K562 (cell line): ENCODE measurements at regions not wholly inside any gene's neighbourhood (a gene's known extent, or its start where the extent isn't known, plus 50 kb on each side); places are given as distances from the start of the nearest gene placed in this dataset.
A peak's percentile ranks its signal among the peaks of the same experiment; 100 is the strongest.

Source experiments
- ATAC-seq: fragments of 200-7000 bp; cut with Tn5 transposase; 3 replicates; pipeline ENCODE4 v1.9.1; 2020; ENCODE audit warnings: moderate library complexity
- BruUV-seq: library from RNA; stranded (reverse); fragments of 400-500 nt; replicated peaks from 2 replicates; lab custom pipeline; 2021; lab: Mats Ljungman, UMichigan
- CTCF ChIA-PET: fragments of 300-600 bp; formaldehyde crosslinking; extraction: SDS; loops from one replicate; lab custom pipeline; 2021; ENCODE audit warnings: low intra/inter-chr PET ratio; lab: Yijun Ruan, JAX
- POLR2A ChIA-PET: fragments of 300-600, 350-650 bp; sonication (Branson Sonifier 250); formaldehyde crosslinking; extraction: SDS; loops from one replicate; lab custom pipeline; 2021; ENCODE audit warnings: antibody characterized with exemption, inconsistent platforms; lab: Yijun Ruan, JAX
- DNase-seq, 4 experiments: peaks; one replicate each; pipeline versions ENCODE4 v3.0.0 to v3.0.0-alpha.2; 2011 to 2018; ENCODE audit warnings: low spot score in 3 of 4, mixed read lengths in 3 of 4; ENCODE audit errors: extremely low read depth in 1 of 4
- FAIRE-seq: peaks from 2 replicates; lab custom pipeline; 2011; peaks lifted over from hg19 to GRCh38; lab: Jason Lieb, UNC
- H2AFZ ChIP-seq: 2 replicates; pipeline ENCODE4 v1.6.0; 2011; ENCODE audit warnings: low read depth, low read length, control low read depth, inconsistent platforms
- H3K27ac ChIP-seq: fragments of 200-600 bp; 3 replicates; pipeline ENCODE4 v1.8.0; 2011; ENCODE audit warnings: low read depth, mild to moderate bottlenecking, control low read depth, inconsistent platforms, low read length, moderate library complexity, mixed read lengths; ENCODE audit errors: extremely low read depth
- H3K27me3 ChIP-seq, 2 experiments: fragments of 300-600 bp in 1 of 2; 2 replicates in 1 of 2; 3 replicates in 1 of 2; pipeline versions ENCODE4 v1.6.0 to v1.8.0; 2011; ENCODE audit warnings: inconsistent platforms in 2 of 2, low read length in 2 of 2, mild to moderate bottlenecking in 1 of 2, mixed read lengths in 1 of 2, moderate library complexity in 1 of 2; ENCODE audit not compliant: control insufficient read depth in 2 of 2, insufficient read depth in 2 of 2
- H3K36me3 ChIP-seq: fragments of 300-600 bp; 3 replicates; pipeline ENCODE4 v1.8.0; 2011; ENCODE audit warnings: mild to moderate bottlenecking, low read length, inconsistent platforms; ENCODE audit not compliant: control insufficient read depth, insufficient read depth
- H3K4me1 ChIP-seq, 2 experiments: fragments of 200-600 bp in 1 of 2; replicated peaks in 1 of 2; 2 replicates in 1 of 2; 3 replicates in 1 of 2; pipeline versions ENCODE4 v1.5.1 to v1.8.0; 2011; ENCODE audit warnings: inconsistent platforms in 2 of 2, low read length in 2 of 2, mild to moderate bottlenecking in 1 of 2, mixed read lengths in 1 of 2, moderate library complexity in 1 of 2; ENCODE audit not compliant: control insufficient read depth in 2 of 2, insufficient read depth in 2 of 2
- H3K4me2 ChIP-seq: 2 replicates; pipeline ENCODE4 v1.6.1; 2011; ENCODE audit warnings: low read length, control low read depth, inconsistent platforms, mixed read lengths; ENCODE audit not compliant: insufficient read depth
- H3K4me3 ChIP-seq: fragments of 200-600 bp; sonication (generic), shearing (Covaris generic); 2 replicates; pipeline ENCODE4 v1.5.1; 2016; ENCODE audit warnings: control low read depth, inconsistent platforms
- H3K79me2 ChIP-seq: fragments of 200-600 bp; 3 replicates; pipeline ENCODE4 v1.8.0; 2011; ENCODE audit warnings: low read length, inconsistent platforms; ENCODE audit not compliant: control insufficient read depth, insufficient read depth
- H3K9ac ChIP-seq, 2 experiments: 2 replicates each; pipeline versions ENCODE4 v1.6.0 to v1.6.1; 2011; ENCODE audit warnings: low read depth in 2 of 2, low read length in 2 of 2, control low read depth in 1 of 2, inconsistent platforms in 1 of 2, mild to moderate bottlenecking in 1 of 2, mixed read lengths in 1 of 2; ENCODE audit not compliant: insufficient read depth in 1 of 2
- H3K9me1 ChIP-seq: one replicate; pipeline ENCODE4 v1.6.0; 2011; ENCODE audit warnings: inconsistent platforms, mild to moderate bottlenecking, low read length, moderate library complexity; ENCODE audit not compliant: control insufficient read depth, insufficient read depth
- H3K9me3 ChIP-seq: replicated peaks from 2 replicates; pipeline ENCODE4 v1.5.1; 2011; ENCODE audit warnings: low read depth, low read length, inconsistent platforms; ENCODE audit not compliant: control insufficient read depth, insufficient read depth
- H4K20me1 ChIP-seq: replicated peaks from 2 replicates; pipeline ENCODE4 v1.6.1; 2011; ENCODE audit warnings: low read length, inconsistent platforms, mixed read lengths; ENCODE audit not compliant: control insufficient read depth, insufficient read depth
- BRD9 ChIP-seq: fragments of 450-650 bp; IDR thresholded peaks from 2 replicates; pipeline ENCODE4 v1.6.1; 2018; ENCODE audit warnings: low read depth; ENCODE audit not compliant: partially characterized antibody
- CCNT2 ChIP-seq: IDR thresholded peaks from 2 replicates; pipeline ENCODE4 v1.6.1; 2011; ENCODE audit warnings: borderline replicate concordance, low read depth, mild to moderate bottlenecking, moderate library complexity, mixed read lengths, low read length; ENCODE audit not compliant: insufficient read length; ENCODE audit errors: extremely low read depth
- CLOCK ChIP-seq: fragments of 250-450 bp; sonication (Bioruptor Pico); IDR thresholded peaks from 2 replicates; pipeline ENCODE4 v1.4.0; 2020; ENCODE audit warnings: mild to moderate bottlenecking, moderate library complexity, borderline replicate concordance
- EHMT2 ChIP-seq: fragments of 450-650 bp; IDR thresholded peaks from 2 replicates; pipeline ENCODE4 v1.6.1; 2018; ENCODE audit warnings: antibody characterized with exemption
- GABPA ChIP-seq: fragments of 200-800 bp; sonication (Bioruptor generic); conservative IDR thresholded peaks from 2 replicates; pipeline ENCODE4 v1.6.1; 2016; ENCODE audit warnings: low read depth, missing genetic modification characterization, missing compliant biosample characterization
- MTA1 ChIP-seq: fragments of 450-650 bp; IDR thresholded peaks from 2 replicates; pipeline ENCODE4 v1.6.1; 2017; ENCODE audit warnings: borderline replicate concordance
- SIRT6 ChIP-seq: IDR thresholded peaks from one replicate; pipeline ENCODE4 v1.6.1; 2012; ENCODE audit warnings: low read depth, mild to moderate bottlenecking, control low read depth, inconsistent platforms, low read length, moderate library complexity
- SMARCC2 ChIP-seq: fragments of 450-650 bp; IDR thresholded peaks from 2 replicates; pipeline ENCODE4 v1.6.1; 2017; ENCODE audit warnings: antibody characterized with exemption, moderate library complexity, mild to moderate bottlenecking, low read depth
- ZBTB40 ChIP-seq, 2 experiments: fragments of 450-650 bp in 1 of 2; sonication (generic) in 1 of 2; formaldehyde crosslinking in 1 of 2; IDR thresholded peaks; 2 replicates each; pipeline versions ENCODE4 v1.7.1 to v1.9.0; 2016 to 2022; ENCODE audit warnings: inconsistent platforms in 1 of 2, mild to moderate bottlenecking in 1 of 2, missing genetic modification reagents in 1 of 2
- WGBS: fragments of 100-300 bp; shearing (Covaris generic); methylation state at CpG from one replicate; pipeline ENCODE4 v1.1.6; 2016; ENCODE audit warnings: low coverage, mixed read lengths; ENCODE audit not compliant: insufficient coverage; ENCODE audit errors: missing lambda C conversion rate; 5-methylcytosine and 5-hydroxymethylcytosine counted together
- in situ Hi-C: fragments of 300-500 bp; cut with MboI; formaldehyde crosslinking; loops from 4 replicates; pipeline ENCODE4 v1.15.0; 2018; ENCODE audit warnings: inconsistent platforms, mixed read lengths
- intact Hi-C: fragments of 100-400 bp; cut with micrococcal nuclease; formaldehyde crosslinking; loops from 2 replicates; pipeline ENCODE4 v1.14.2; 2022

- in situ Hi-C loops (loop anchor here (5.0 to 25.0 kb wide), 2 partner anchors 527 to 1297 kb away; no protein-coding TSS in a partner anchor), intact Hi-C loops (loop anchor here (1.0 to 10.0 kb wide), 2 partner anchors 689 to 799 kb away; no protein-coding TSS in a partner anchor)
- Histone ChIP-seq H3K4me3 (no peak overlapping the region), H3K79me2 (peaks cover 53% of the 10 kb centered on the region), H3K9me1 (no peaks in the 10 kb centered on the region), H4K20me1 (no peaks in the 10 kb centered on the region), H2AFZ (no peak overlapping the region), H3K27ac (peak overlapping the region; percentile 0; the same call in 1 of the 3 replicates), H3K9me3 (no peaks in the 10 kb centered on the region; the same call in 1 of the 2 replicates), H3K36me3 (peaks cover 3% of the 10 kb centered on the region; the same call in 1 of the 3 replicates), H3K4me1 (peaks cover 3 to 5% of the 10 kb centered on the region in 2 experiments; a peak in 3 of 5 replicates), H3K4me2 (no peak overlapping the region), H3K27me3 (no peaks in the 10 kb centered on the region), H3K9ac (peak overlapping the region in 1 of 2 experiments; percentile 0; a peak in 1 of 4 replicates)
- no TSS peak for BruUV-seq
- DNase-seq, result peak in 1 of 4 experiments; percentile 11
- ATAC-seq, result no peak
- WGBS, result 4% methylated on average over 1 of the region's 1 CpG
- ChIA-PET POLR2A (no interaction called here), CTCF (no interaction called here)
- no peak for FAIRE-seq
- no peak for TF ChIP-seq BRD9
- no peak for TF ChIP-seq ZBTB40 (IDR thresholded peaks at IDR 0.05)
- no peak for TF ChIP-seq ZBTB40 (CRISPR knock-in tag; IDR thresholded peaks at IDR 0.05)
- no peak for TF ChIP-seq GABPA
- no peak for TF ChIP-seq SMARCC2
- no peak for TF ChIP-seq CCNT2
- no peak for TF ChIP-seq MTA1
- TF ChIP-seq CLOCK (CRISPR knock-in tag), result no peak
- TF ChIP-seq SIRT6, result no peak
- no peak for TF ChIP-seq EHMT2
Observed at GRCh38 chr20:29085625-29086024, 2171.8 kb upstream of the DEFB115 start.
